GM12878 (cell line): ENCODE measurements at regions not wholly inside any gene's neighbourhood (a gene's known extent, or its start where the extent isn't known, plus 50 kb on each side); places are given as distances from the start of the nearest gene placed in this dataset.

Experiments used
- ATAC-seq: fragments of 200-7000 bp; cut with Tn5 transposase; 3 replicates; pipeline ENCODE4 v1.9.1; 2020; ENCODE audit warnings: mild to moderate bottlenecking, moderate library complexity
- BruUV-seq: library from RNA; stranded (reverse); fragments of 400-500 nt; replicated peaks from 2 replicates; lab custom pipeline; 2021; lab: Mats Ljungman, UMichigan
- CTCF ChIA-PET: fragments of 300-600 bp; sonication (Branson Sonifier 250); formaldehyde crosslinking; extraction: SDS; loops from one replicate; lab custom pipeline; 2021; ENCODE audit warnings: inconsistent platforms; lab: Yijun Ruan, JAX
- POLR2A ChIA-PET: fragments of 350-600 bp; formaldehyde crosslinking; extraction: SDS; loops from one replicate; lab custom pipeline; 2021; ENCODE audit warnings: inconsistent platforms; lab: Charles Lee
- RAD21 ChIA-PET: fragments of 300-600 bp; sonication (Branson Sonifier 250); formaldehyde crosslinking; loops from one replicate; lab custom pipeline; 2023; ENCODE audit warnings: antibody characterized with exemption; ENCODE audit not compliant: unreplicated experiment; lab: Charles Lee
- SMC1A ChIA-PET: fragments of 300-600 bp; sonication (Branson Sonifier 250); formaldehyde crosslinking; loops from one replicate; lab custom pipeline; 2023; ENCODE audit not compliant: unreplicated experiment, uncharacterized antibody; lab: Charles Lee
- DNase-seq: peaks from one replicate; pipeline ENCODE4 v3.0.0-alpha.2; 2011; ENCODE audit warnings: low read depth, low spot score
- FAIRE-seq: peaks from 3 replicates; lab custom pipeline; 2011; peaks lifted over from hg19 to GRCh38; lab: Jason Lieb, UNC
- H2AFZ ChIP-seq: 2 replicates; pipeline ENCODE4 v1.6.0; 2011; ENCODE audit warnings: low read depth, low read length, control low read depth; ENCODE audit not compliant: control insufficient read depth
- H3K27ac ChIP-seq: 2 replicates; pipeline ENCODE4 v1.5.1; 2011; ENCODE audit warnings: control low read depth; ENCODE audit not compliant: control insufficient read depth, insufficient read depth
- H3K27me3 ChIP-seq, 2 experiments: replicated peaks in 1 of 2; 2 replicates each; pipeline versions ENCODE4 v1.6.0 to v1.6.1; 2011; ENCODE audit warnings: low read length in 1 of 2; ENCODE audit not compliant: control insufficient read depth in 2 of 2, insufficient read depth in 2 of 2
- H3K36me3 ChIP-seq, 2 experiments: 2 replicates each; pipeline ENCODE4 v1.5.1; 2011; ENCODE audit warnings: low read length in 1 of 2; ENCODE audit not compliant: control insufficient read depth in 2 of 2, insufficient read depth in 2 of 2
- H3K4me1 ChIP-seq: 2 replicates; pipeline ENCODE4 v1.6.1; 2011; ENCODE audit warnings: mild to moderate bottlenecking, low read length, moderate library complexity, mixed read lengths; ENCODE audit not compliant: control insufficient read depth, insufficient read depth
- H3K4me2 ChIP-seq: 2 replicates; pipeline ENCODE4 v1.6.0; 2011; ENCODE audit warnings: control low read depth; ENCODE audit not compliant: control insufficient read depth, insufficient read depth
- H3K4me3 ChIP-seq: fragments of 200-600 bp; sonication (generic); 2 replicates; pipeline ENCODE4 v1.5.1; 2016
- H3K79me2 ChIP-seq: 2 replicates; pipeline ENCODE4 v1.6.0; 2011; ENCODE audit warnings: low read length; ENCODE audit not compliant: control insufficient read depth, insufficient read depth
- H3K9ac ChIP-seq: 2 replicates; pipeline ENCODE4 v1.8.0; 2011; ENCODE audit warnings: low read length, control low read depth, mixed read lengths; ENCODE audit not compliant: control insufficient read depth, insufficient read depth
- H3K9me3 ChIP-seq: replicated peaks from 3 replicates; pipeline ENCODE4 v1.5.1; 2011; ENCODE audit warnings: mild to moderate bottlenecking, low read length; ENCODE audit not compliant: control insufficient read depth, insufficient read depth
- H4K20me1 ChIP-seq: 2 replicates; pipeline ENCODE4 v1.6.0; 2011; ENCODE audit not compliant: control insufficient read depth, insufficient read depth
- CBX5 ChIP-seq: sonication (generic); IDR thresholded peaks from 2 replicates; pipeline ENCODE4 v1.6.1; 2016; ENCODE audit warnings: low read depth, moderate library complexity, mild to moderate bottlenecking, inconsistent platforms
- HDAC6 ChIP-seq: fragments of 200-600 bp; sonication (generic); IDR thresholded peaks from one replicate; pipeline ENCODE4 v1.8.0; 2017; ENCODE audit warnings: antibody characterized with exemption; ENCODE audit not compliant: unreplicated experiment
- in situ Hi-C: fragments of 300-500 bp; cut with MboI; formaldehyde crosslinking; loops from 9 replicates; pipeline ENCODE4 v1.14.3; 2018; ENCODE audit warnings: mixed read lengths
- intact Hi-C: fragments of 100-400 bp; cut with micrococcal nuclease; formaldehyde crosslinking; loops from one replicate; pipeline ENCODE4 v1.14.2; 2022; ENCODE audit not compliant: unreplicated experiment
- TF ChIP-seq, protein P1 (sequence below): IDR thresholded peaks from 2 replicates; pipeline ENCODE4 v1.6.1; 2011; ENCODE audit warnings: low read depth, low read length, improper control_type of control experiment, borderline replicate concordance
- TF ChIP-seq, protein P2 (sequence below): IDR thresholded peaks from 2 replicates; pipeline ENCODE4 v1.6.1; 2011; ENCODE audit warnings: borderline replicate concordance, low read depth, mild to moderate bottlenecking, moderate library complexity, low read length; ENCODE audit not compliant: insufficient read depth, poor library complexity, severe bottlenecking
- TF ChIP-seq, protein P3 (sequence below): fragments of 450-650 bp; IDR thresholded peaks from 2 replicates; pipeline ENCODE4 v1.6.1; 2017; ENCODE audit warnings: mild to moderate bottlenecking, moderate library complexity

DNA sequence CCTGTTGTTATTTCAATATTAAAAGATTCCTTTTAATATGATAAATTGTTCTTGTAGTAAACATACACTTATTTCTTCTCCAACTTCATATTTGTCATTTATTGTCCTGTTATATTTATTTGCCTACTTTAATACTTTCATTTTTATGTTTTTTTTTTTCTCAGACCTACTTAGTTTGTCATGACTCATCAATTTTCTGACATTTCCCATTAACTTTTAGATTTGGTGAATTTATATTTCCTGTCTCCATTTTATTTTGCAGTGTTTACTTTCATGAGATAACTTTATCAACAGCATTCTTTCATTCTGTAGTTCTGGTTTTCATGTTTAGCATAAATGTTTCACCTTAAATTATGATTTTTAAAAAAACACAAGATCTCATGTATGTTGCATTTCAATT, 788.7 kb downstream of the EFNA5 start:
- Histone ChIP-seq H3K36me3 (no peaks in the 10 kb centered on the region), H3K27me3 (no peaks in the 10 kb centered on the region), H3K4me3 (no peak overlapping the region)
- FAIRE-seq, result no peak
- TF ChIP-seq, protein P1, sequence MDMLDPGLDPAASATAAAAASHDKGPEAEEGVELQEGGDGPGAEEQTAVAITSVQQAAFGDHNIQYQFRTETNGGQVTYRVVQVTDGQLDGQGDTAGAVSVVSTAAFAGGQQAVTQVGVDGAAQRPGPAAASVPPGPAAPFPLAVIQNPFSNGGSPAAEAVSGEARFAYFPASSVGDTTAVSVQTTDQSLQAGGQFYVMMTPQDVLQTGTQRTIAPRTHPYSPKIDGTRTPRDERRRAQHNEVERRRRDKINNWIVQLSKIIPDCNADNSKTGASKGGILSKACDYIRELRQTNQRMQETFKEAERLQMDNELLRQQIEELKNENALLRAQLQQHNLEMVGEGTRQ, result no peak
- TF ChIP-seq, protein P2, sequence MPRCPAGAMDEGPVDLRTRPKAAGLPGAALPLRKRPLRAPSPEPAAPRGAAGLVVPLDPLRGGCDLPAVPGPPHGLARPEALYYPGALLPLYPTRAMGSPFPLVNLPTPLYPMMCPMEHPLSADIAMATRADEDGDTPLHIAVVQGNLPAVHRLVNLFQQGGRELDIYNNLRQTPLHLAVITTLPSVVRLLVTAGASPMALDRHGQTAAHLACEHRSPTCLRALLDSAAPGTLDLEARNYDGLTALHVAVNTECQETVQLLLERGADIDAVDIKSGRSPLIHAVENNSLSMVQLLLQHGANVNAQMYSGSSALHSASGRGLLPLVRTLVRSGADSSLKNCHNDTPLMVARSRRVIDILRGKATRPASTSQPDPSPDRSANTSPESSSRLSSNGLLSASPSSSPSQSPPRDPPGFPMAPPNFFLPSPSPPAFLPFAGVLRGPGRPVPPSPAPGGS, result no peak
- TF ChIP-seq HDAC6 (no peak), CBX5 (no peak)
- TF ChIP-seq, protein P3, sequence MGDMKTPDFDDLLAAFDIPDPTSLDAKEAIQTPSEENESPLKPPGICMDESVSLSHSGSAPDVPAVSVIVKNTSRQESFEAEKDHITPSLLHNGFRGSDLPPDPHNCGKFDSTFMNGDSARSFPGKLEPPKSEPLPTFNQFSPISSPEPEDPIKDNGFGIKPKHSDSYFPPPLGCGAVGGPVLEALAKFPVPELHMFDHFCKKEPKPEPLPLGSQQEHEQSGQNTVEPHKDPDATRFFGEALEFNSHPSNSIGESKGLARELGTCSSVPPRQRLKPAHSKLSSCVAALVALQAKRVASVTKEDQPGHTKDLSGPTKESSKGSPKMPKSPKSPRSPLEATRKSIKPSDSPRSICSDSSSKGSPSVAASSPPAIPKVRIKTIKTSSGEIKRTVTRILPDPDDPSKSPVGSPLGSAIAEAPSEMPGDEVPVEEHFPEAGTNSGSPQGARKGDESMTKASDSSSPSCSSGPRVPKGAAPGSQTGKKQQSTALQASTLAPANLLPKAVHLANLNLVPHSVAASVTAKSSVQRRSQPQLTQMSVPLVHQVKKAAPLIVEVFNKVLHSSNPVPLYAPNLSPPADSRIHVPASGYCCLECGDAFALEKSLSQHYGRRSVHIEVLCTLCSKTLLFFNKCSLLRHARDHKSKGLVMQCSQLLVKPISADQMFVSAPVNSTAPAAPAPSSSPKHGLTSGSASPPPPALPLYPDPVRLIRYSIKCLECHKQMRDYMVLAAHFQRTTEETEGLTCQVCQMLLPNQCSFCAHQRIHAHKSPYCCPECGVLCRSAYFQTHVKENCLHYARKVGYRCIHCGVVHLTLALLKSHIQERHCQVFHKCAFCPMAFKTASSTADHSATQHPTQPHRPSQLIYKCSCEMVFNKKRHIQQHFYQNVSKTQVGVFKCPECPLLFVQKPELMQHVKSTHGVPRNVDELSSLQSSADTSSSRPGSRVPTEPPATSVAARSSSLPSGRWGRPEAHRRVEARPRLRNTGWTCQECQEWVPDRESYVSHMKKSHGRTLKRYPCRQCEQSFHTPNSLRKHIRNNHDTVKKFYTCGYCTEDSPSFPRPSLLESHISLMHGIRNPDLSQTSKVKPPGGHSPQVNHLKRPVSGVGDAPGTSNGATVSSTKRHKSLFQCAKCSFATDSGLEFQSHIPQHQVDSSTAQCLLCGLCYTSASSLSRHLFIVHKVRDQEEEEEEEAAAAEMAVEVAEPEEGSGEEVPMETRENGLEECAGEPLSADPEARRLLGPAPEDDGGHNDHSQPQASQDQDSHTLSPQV, result no peak
- TF ChIP-seq, all 136 proteins: peak for 0
- no peak overlapping the region for H3K9ac ChIP-seq
- H4K20me1 ChIP-seq, result no peaks in the 10 kb centered on the region
- H3K79me2 ChIP-seq, result no peaks in the 10 kb centered on the region
- SMC1A ChIA-PET, result no interaction called here
- ATAC-seq (no peak), DNase-seq (no peak)
- H3K4me1 ChIP-seq, result no peaks in the 10 kb centered on the region
- intact Hi-C loops (loop anchor here (10.0 kb wide), 1 partner anchor 793 kb away; the partner anchor contains the start of gene EFNA5), in situ Hi-C loops (no loop called here)
- BruUV-seq, result no TSS peak
- no peak overlapping the region for H3K27ac ChIP-seq
- POLR2A ChIA-PET, result no interaction called here
- RAD21 ChIA-PET, result no interaction called here
- no peak overlapping the region for H2AFZ ChIP-seq
- no peak overlapping the region for H3K4me2 ChIP-seq
- H3K9me3 ChIP-seq, result no peaks in the 10 kb centered on the region
- CTCF ChIA-PET, result no interaction called here
